HCT116 (cell line): ENCODE measurements at regions not wholly inside any gene's neighbourhood (a gene's known extent, or its start where the extent isn't known, plus 50 kb on each side); places are given as distances from the start of the nearest gene placed in this dataset.

Experiments
- ATAC-seq: fragments of 200-7000 bp; cut with Tn5 transposase; 2 replicates; pipeline ENCODE4 v1.9.1; 2020; ENCODE audit warnings: mild to moderate bottlenecking, moderate library complexity
- BruUV-seq: library from RNA; stranded (reverse); fragments of 400-500 nt; replicated peaks from 2 replicates; lab custom pipeline; 2021; lab: Mats Ljungman, UMichigan
- CTCF ChIA-PET: fragments of 300-600 bp; sonication (Branson Sonifier 250); formaldehyde crosslinking; loops from one replicate; lab custom pipeline; 2021; ENCODE audit warnings: antibody characterized with exemption; lab: Charles Lee
- POLR2A ChIA-PET: fragments of 300-600, 350-600 bp; sonication (Branson Sonifier 250); formaldehyde crosslinking; loops from one replicate; lab custom pipeline; 2021; ENCODE audit warnings: antibody characterized with exemption; lab: Charles Lee
- RAD21 ChIA-PET, 2 experiments: fragments of 300-600 bp; sonication (Branson Sonifier 250); formaldehyde crosslinking; loops; one replicate each; lab custom pipeline; 2023; ENCODE audit warnings: low total read pairs in 2 of 2; ENCODE audit not compliant: uncharacterized antibody in 2 of 2, unreplicated experiment in 2 of 2, low non-redundant PET in 1 of 2; lab: Charles Lee
- DNase-seq: peaks from one replicate; pipeline ENCODE4 v3.0.0-alpha.2; 2010; ENCODE audit warnings: low read depth, low spot score
- H2AFZ ChIP-seq: fragments of 200-600 bp; shearing (Covaris generic), sonication (generic); 2 replicates; pipeline ENCODE4 v1.6.1; 2017; ENCODE audit warnings: low read depth, mixed run types, mixed read lengths, antibody characterized with exemption, low read length; ENCODE audit not compliant: poor library complexity, severe bottlenecking
- H3K27ac ChIP-seq: 2 replicates; pipeline ENCODE4 v1.5.1; 2012; ENCODE audit warnings: low read depth, low read length
- H3K27me3 ChIP-seq: fragments of 200-600 bp; sonication (generic); 2 replicates; pipeline ENCODE4 v1.6.1; 2016; ENCODE audit warnings: mixed run types, low read length, mixed read lengths; ENCODE audit not compliant: insufficient read depth
- H3K36me3 ChIP-seq, 2 experiments: fragments of 200-500 bp in 1 of 2; fragments of 200-600 bp in 1 of 2; sonication (Bioruptor generic) in 1 of 2; sonication (generic) in 1 of 2; 2 replicates each; pipeline versions ENCODE4 v1.5.1 to v1.6.1; 2014 to 2016; ENCODE audit warnings: low read length in 2 of 2, inconsistent platforms in 1 of 2, mixed read lengths in 1 of 2, mixed run types in 1 of 2; ENCODE audit not compliant: insufficient read depth in 2 of 2, control insufficient read depth in 1 of 2
- H3K4me1 ChIP-seq, 2 experiments: fragments of 200-600 bp in 1 of 2; sonication (generic) in 1 of 2; 2 replicates each; pipeline versions ENCODE4 v1.5.1 to v1.6.1; 2012 to 2017; ENCODE audit warnings: low read length in 2 of 2, inconsistent platforms in 1 of 2, mild to moderate bottlenecking in 1 of 2, mixed read lengths in 1 of 2, mixed run types in 1 of 2, moderate library complexity in 1 of 2; ENCODE audit not compliant: insufficient read depth in 2 of 2, control insufficient read depth in 1 of 2
- H3K4me2 ChIP-seq: fragments of 200-600 bp; sonication (generic); 2 replicates; pipeline ENCODE4 v1.6.1; 2017; ENCODE audit warnings: mixed run types, low read length, mixed read lengths
- H3K4me3 ChIP-seq, 2 experiments: fragments of 200-600 bp in 1 of 2; sonication (generic) in 1 of 2; replicated peaks in 1 of 2; 2 replicates each; pipeline ENCODE4 v1.5.1; 2011 to 2016; ENCODE audit warnings: low read length in 2 of 2, control low read depth in 1 of 2, low read depth in 1 of 2, mild to moderate bottlenecking in 1 of 2, mixed read lengths in 1 of 2, mixed run types in 1 of 2
- H3K79me2 ChIP-seq: fragments of 200-600 bp; sonication (generic); 2 replicates; pipeline ENCODE4 v1.6.1; 2017; ENCODE audit warnings: mild to moderate bottlenecking, mixed run types, low read length, moderate library complexity, mixed read lengths; ENCODE audit not compliant: insufficient read depth
- H3K9ac ChIP-seq: fragments of 200-600 bp; sonication (generic); 2 replicates; pipeline ENCODE4 v1.6.1; 2016; ENCODE audit warnings: low read length, mixed read lengths
- H3K9me2 ChIP-seq: fragments of 200-600 bp; sonication (generic), shearing (Covaris generic); 2 replicates; pipeline ENCODE4 v1.6.1; 2017; ENCODE audit warnings: mixed run types, mild to moderate bottlenecking, moderate library complexity; ENCODE audit not compliant: insufficient read depth
- H3K9me3 ChIP-seq, 2 experiments: fragments of 200-500 bp in 1 of 2; fragments of 200-600 bp in 1 of 2; sonication (Bioruptor generic) in 1 of 2; sonication (generic) in 1 of 2; 2 replicates each; pipeline ENCODE4 v1.6.1; 2014 to 2017; ENCODE audit warnings: low read length in 2 of 2, mixed read lengths in 2 of 2, inconsistent platforms in 1 of 2, low read depth in 1 of 2, mild to moderate bottlenecking in 1 of 2, mixed run types in 1 of 2, moderate library complexity in 1 of 2; ENCODE audit not compliant: control insufficient read depth in 1 of 2, insufficient read depth in 1 of 2
- H4K20me1 ChIP-seq: fragments of 200-600 bp; sonication (generic), shearing (Covaris generic); 2 replicates; pipeline ENCODE4 v1.6.1; 2017; ENCODE audit warnings: mixed run types, mild to moderate bottlenecking, moderate library complexity; ENCODE audit not compliant: insufficient read depth
- ATF3 ChIP-seq: IDR thresholded peaks from 2 replicates; pipeline ENCODE4 v1.6.1; 2012
- CBX3 ChIP-seq: IDR thresholded peaks from 2 replicates; pipeline ENCODE4 v1.6.1; 2012; ENCODE audit warnings: low read depth
- ELF1 ChIP-seq: IDR thresholded peaks from 2 replicates; pipeline ENCODE4 v1.6.1; 2012; ENCODE audit warnings: low read depth, borderline replicate concordance
- EZH2 ChIP-seq: fragments of 200-600 bp; sonication (generic); IDR thresholded peaks from 2 replicates; pipeline ENCODE4 v1.6.1; 2017; ENCODE audit warnings: antibody characterized with exemption, mixed run types
- FOSL1 ChIP-seq: IDR thresholded peaks from 2 replicates; pipeline ENCODE4 v1.6.1; 2012; ENCODE audit warnings: low read depth
- JUND ChIP-seq: IDR thresholded peaks from 2 replicates; pipeline ENCODE4 v1.6.1; 2012
- SIN3A ChIP-seq: IDR thresholded peaks from 2 replicates; pipeline ENCODE4 v1.6.1; 2012; ENCODE audit warnings: low read depth
- TCF7L2 ChIP-seq: IDR thresholded peaks from 2 replicates; pipeline ENCODE4 v1.7.0; 2011; ENCODE audit warnings: borderline replicate concordance, inconsistent platforms; ENCODE audit not compliant: insufficient read depth, insufficient read length; ENCODE audit errors: extremely low read depth
- YY1 ChIP-seq: IDR thresholded peaks from 2 replicates; pipeline ENCODE4 v1.6.1; 2011; ENCODE audit warnings: low read length, low read depth, moderate library complexity, mild to moderate bottlenecking; ENCODE audit not compliant: insufficient replicate concordance; ENCODE audit errors: extremely low read depth
- ZFX ChIP-seq: fragments of 450-650 bp; IDR thresholded peaks from 2 replicates; pipeline ENCODE4 v1.6.1; 2017
- intact Hi-C: fragments of 100-400 bp; cut with micrococcal nuclease; formaldehyde crosslinking; loops from 2 replicates; pipeline ENCODE4 v1.10.0; 2022
- TF ChIP-seq, protein P1 (sequence below), 3 experiments: fragments of 200-600 bp in 1 of 3; sonication (generic) in 1 of 3; IDR thresholded peaks in 2 of 3; conservative IDR thresholded peaks in 1 of 3; 2 replicates each; pipeline ENCODE4 v1.5.1; 2012 to 2017; ENCODE audit warnings: low read depth in 2 of 3, low read length in 2 of 3, antibody characterized with exemption in 1 of 3, borderline replicate concordance in 1 of 3, control low read depth in 1 of 3, mild to moderate bottlenecking in 1 of 3, mixed read lengths in 1 of 3, mixed run types in 1 of 3, moderate library complexity in 1 of 3; ENCODE audit not compliant: insufficient read depth in 1 of 3
- TF ChIP-seq, protein P2 (sequence below): IDR thresholded peaks from 2 replicates; pipeline ENCODE4 v1.6.1; 2011; ENCODE audit warnings: mild to moderate bottlenecking, low read length, moderate library complexity; ENCODE audit not compliant: insufficient replicate concordance; ENCODE audit errors: extremely low read depth
- TF ChIP-seq, protein P3 (sequence below): IDR thresholded peaks from 2 replicates; pipeline ENCODE4 v1.6.1; 2012; ENCODE audit warnings: low read depth

GRCh38 chr5:91257301-91257700 is 125.8 kb downstream of the ARRDC3 start:
- intact Hi-C loops, result no loop called here
- CTCF ChIA-PET, result no interaction called here

GRCh38 chr5:91256142-91256524 is 127.0 kb downstream of the ARRDC3 start:
- BruUV-seq, result no TSS peak
- Histone ChIP-seq H3K4me3 (no peak overlapping the region), H3K4me2 (no peak overlapping the region), H3K9me3 (no peaks in the 10 kb centered on the region), H3K9me2 (no peaks in the 10 kb centered on the region), H3K27me3 (no peaks in the 10 kb centered on the region), H3K79me2 (no peaks in the 10 kb centered on the region), H4K20me1 (no peaks in the 10 kb centered on the region), H3K9ac (no peak overlapping the region), H3K4me1 (peaks cover 0 to 1% of the 10 kb centered on the region in 2 experiments; a peak in 2 of 4 replicates), H3K27ac (no peak overlapping the region), H2AFZ (no peak overlapping the region), H3K36me3 (no peaks in the 10 kb centered on the region)
- ChIA-PET CTCF (no interaction called here), RAD21 (no interaction called here), POLR2A (no interaction called here)
- DNase-seq (no peak), ATAC-seq (no peak)
- intact Hi-C loops, result no loop called here
- TF ChIP-seq, protein P1, sequence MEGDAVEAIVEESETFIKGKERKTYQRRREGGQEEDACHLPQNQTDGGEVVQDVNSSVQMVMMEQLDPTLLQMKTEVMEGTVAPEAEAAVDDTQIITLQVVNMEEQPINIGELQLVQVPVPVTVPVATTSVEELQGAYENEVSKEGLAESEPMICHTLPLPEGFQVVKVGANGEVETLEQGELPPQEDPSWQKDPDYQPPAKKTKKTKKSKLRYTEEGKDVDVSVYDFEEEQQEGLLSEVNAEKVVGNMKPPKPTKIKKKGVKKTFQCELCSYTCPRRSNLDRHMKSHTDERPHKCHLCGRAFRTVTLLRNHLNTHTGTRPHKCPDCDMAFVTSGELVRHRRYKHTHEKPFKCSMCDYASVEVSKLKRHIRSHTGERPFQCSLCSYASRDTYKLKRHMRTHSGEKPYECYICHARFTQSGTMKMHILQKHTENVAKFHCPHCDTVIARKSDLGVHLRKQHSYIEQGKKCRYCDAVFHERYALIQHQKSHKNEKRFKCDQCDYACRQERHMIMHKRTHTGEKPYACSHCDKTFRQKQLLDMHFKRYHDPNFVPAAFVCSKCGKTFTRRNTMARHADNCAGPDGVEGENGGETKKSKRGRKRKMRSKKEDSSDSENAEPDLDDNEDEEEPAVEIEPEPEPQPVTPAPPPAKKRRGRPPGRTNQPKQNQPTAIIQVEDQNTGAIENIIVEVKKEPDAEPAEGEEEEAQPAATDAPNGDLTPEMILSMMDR (IDR thresholded peaks at IDR 0.05 in 2 of 3, conservative IDR thresholded peaks at IDR 0.05 in 1 of 3; ENCODE audit: borderline replicate concordance in 1 of 3, insufficient read depth in 1 of 3, low read depth in 2 of 3, low read length in 2 of 3), result no peak
- TF ChIP-seq ZFX (no peak), ELF1 (no peak), ATF3 (no peak), JUND (no peak), YY1 (no peak), FOSL1 (no peak), EZH2 (no peak), CBX3 (no peak), TCF7L2 (no peak)
- TF ChIP-seq, protein P2, sequence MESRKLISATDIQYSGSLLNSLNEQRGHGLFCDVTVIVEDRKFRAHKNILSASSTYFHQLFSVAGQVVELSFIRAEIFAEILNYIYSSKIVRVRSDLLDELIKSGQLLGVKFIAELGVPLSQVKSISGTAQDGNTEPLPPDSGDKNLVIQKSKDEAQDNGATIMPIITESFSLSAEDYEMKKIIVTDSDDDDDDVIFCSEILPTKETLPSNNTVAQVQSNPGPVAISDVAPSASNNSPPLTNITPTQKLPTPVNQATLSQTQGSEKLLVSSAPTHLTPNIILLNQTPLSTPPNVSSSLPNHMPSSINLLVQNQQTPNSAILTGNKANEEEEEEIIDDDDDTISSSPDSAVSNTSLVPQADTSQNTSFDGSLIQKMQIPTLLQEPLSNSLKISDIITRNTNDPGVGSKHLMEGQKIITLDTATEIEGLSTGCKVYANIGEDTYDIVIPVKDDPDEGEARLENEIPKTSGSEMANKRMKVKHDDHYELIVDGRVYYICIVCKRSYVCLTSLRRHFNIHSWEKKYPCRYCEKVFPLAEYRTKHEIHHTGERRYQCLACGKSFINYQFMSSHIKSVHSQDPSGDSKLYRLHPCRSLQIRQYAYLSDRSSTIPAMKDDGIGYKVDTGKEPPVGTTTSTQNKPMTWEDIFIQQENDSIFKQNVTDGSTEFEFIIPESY, result no peak
- TF ChIP-seq, protein P3, sequence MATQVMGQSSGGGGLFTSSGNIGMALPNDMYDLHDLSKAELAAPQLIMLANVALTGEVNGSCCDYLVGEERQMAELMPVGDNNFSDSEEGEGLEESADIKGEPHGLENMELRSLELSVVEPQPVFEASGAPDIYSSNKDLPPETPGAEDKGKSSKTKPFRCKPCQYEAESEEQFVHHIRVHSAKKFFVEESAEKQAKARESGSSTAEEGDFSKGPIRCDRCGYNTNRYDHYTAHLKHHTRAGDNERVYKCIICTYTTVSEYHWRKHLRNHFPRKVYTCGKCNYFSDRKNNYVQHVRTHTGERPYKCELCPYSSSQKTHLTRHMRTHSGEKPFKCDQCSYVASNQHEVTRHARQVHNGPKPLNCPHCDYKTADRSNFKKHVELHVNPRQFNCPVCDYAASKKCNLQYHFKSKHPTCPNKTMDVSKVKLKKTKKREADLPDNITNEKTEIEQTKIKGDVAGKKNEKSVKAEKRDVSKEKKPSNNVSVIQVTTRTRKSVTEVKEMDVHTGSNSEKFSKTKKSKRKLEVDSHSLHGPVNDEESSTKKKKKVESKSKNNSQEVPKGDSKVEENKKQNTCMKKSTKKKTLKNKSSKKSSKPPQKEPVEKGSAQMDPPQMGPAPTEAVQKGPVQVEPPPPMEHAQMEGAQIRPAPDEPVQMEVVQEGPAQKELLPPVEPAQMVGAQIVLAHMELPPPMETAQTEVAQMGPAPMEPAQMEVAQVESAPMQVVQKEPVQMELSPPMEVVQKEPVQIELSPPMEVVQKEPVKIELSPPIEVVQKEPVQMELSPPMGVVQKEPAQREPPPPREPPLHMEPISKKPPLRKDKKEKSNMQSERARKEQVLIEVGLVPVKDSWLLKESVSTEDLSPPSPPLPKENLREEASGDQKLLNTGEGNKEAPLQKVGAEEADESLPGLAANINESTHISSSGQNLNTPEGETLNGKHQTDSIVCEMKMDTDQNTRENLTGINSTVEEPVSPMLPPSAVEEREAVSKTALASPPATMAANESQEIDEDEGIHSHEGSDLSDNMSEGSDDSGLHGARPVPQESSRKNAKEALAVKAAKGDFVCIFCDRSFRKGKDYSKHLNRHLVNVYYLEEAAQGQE, result no peak

More at GRCh38 chr5:91257301-91257700, 125.8 kb downstream of the ARRDC3 start:
- no peaks in the 10 kb centered on the region for H3K9me3 ChIP-seq
- RAD21 ChIA-PET, result no interaction called here
- H3K36me3 ChIP-seq, result no peaks in the 10 kb centered on the region
- H3K27me3 ChIP-seq, result no peaks in the 10 kb centered on the region
- no peaks in the 10 kb centered on the region for H4K20me1 ChIP-seq
- no peak overlapping the region for H3K9ac ChIP-seq
- BruUV-seq, result no TSS peak
- no peak for TF ChIP-seq SIN3A
- TF ChIP-seq, all 23 proteins: peak for 0
- H3K79me2 ChIP-seq, result no peaks in the 10 kb centered on the region
- ATAC-seq (no peak), DNase-seq (no peak)
- POLR2A ChIA-PET, result no interaction called here
- no peak overlapping the region for H3K27ac ChIP-seq
- peak overlapping the region; percentile 52 for H2AFZ ChIP-seq
- no peak overlapping the region for H3K4me3 ChIP-seq
- H3K4me1 ChIP-seq, result peaks cover 1 to 13% of the 10 kb centered on the region in 2 experiments; a peak in 3 of 4 replicates
- no peaks in the 10 kb centered on the region for H3K9me2 ChIP-seq
- H3K4me2 ChIP-seq, result no peak overlapping the region
